Nephron progenitor cell (in vitro differentiated cells): ENCODE measurements at regions not wholly inside any gene's neighbourhood (a gene's known extent, or its start where the extent isn't known, plus 50 kb on each side); places are given as distances from the start of the nearest gene placed in this dataset.
"Not testable (repeated sequence)": the region's sequence is repeated elsewhere in the genome, so short reads cannot be mapped to it uniquely, and the experiment has no call there.

ENCODE experiments used
- DNase-seq: peaks from one replicate; pipeline ENCODE4 v3.0.0; 2021
- H3K27ac Mint-ChIP-seq: 2 replicates; pipeline ENCODE4 v1.8.0; 2021; ENCODE audit warnings: mild to moderate bottlenecking, moderate library complexity, mixed read lengths
- H3K27me3 Mint-ChIP-seq: 2 replicates; pipeline ENCODE4 v1.8.0; 2021; ENCODE audit warnings: mild to moderate bottlenecking, low read depth, mixed read lengths; ENCODE audit not compliant: poor library complexity
- H3K36me3 Mint-ChIP-seq: 2 replicates; pipeline ENCODE4 v1.8.0; 2021; ENCODE audit warnings: low read depth, mixed read lengths
- H3K4me1 Mint-ChIP-seq: 2 replicates; pipeline ENCODE4 v1.8.0; 2021; ENCODE audit warnings: mixed read lengths
- H3K4me3 Mint-ChIP-seq: 2 replicates; pipeline ENCODE4 v1.8.0; 2021; ENCODE audit warnings: mild to moderate bottlenecking, moderate library complexity, mixed read lengths
- H3K9me3 Mint-ChIP-seq: 2 replicates; pipeline ENCODE4 v1.8.0; 2021; ENCODE audit warnings: mild to moderate bottlenecking, moderate library complexity, mixed read lengths
- TF ChIP-seq, protein P1 (sequence below): fragments of 200-600 bp; sonication (generic); IDR thresholded peaks from 2 replicates; pipeline ENCODE4 v1.5.0; 2021; ENCODE audit warnings: antibody characterized with exemption

DNA sequence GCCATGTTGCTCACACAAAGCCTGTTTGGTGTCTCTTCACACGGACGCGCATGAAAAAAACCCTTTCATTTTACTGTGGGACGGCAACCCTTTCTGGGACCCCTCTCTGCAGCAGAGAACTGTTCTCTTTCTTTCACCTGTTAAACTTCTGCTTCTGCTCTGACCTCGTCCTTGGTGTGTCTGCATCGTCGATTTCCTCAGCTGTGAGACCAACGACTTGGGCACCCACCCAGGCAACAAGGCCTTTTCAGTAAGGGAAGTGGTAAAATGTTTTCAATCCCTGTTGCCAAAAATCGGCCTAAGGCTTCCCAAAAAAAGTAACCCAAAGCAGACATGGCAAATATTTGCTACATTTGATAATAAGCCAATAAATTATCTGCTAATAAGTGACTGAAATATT, 515.3 kb downstream of the IRS2 start:
- peaks cover 12% of the 10 kb centered on the region for H3K4me1 Mint-ChIP-seq
- TF ChIP-seq, protein P1, sequence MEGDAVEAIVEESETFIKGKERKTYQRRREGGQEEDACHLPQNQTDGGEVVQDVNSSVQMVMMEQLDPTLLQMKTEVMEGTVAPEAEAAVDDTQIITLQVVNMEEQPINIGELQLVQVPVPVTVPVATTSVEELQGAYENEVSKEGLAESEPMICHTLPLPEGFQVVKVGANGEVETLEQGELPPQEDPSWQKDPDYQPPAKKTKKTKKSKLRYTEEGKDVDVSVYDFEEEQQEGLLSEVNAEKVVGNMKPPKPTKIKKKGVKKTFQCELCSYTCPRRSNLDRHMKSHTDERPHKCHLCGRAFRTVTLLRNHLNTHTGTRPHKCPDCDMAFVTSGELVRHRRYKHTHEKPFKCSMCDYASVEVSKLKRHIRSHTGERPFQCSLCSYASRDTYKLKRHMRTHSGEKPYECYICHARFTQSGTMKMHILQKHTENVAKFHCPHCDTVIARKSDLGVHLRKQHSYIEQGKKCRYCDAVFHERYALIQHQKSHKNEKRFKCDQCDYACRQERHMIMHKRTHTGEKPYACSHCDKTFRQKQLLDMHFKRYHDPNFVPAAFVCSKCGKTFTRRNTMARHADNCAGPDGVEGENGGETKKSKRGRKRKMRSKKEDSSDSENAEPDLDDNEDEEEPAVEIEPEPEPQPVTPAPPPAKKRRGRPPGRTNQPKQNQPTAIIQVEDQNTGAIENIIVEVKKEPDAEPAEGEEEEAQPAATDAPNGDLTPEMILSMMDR = no peak
- peaks cover 3% of the 10 kb centered on the region for H3K9me3 Mint-ChIP-seq
- no peak overlapping the region for H3K27ac Mint-ChIP-seq
- no peaks in the 10 kb centered on the region for H3K36me3 Mint-ChIP-seq
- no peak overlapping the region for H3K4me3 Mint-ChIP-seq
- no peak for DNase-seq
- no peaks in the 10 kb centered on the region for H3K27me3 Mint-ChIP-seq

DNA sequence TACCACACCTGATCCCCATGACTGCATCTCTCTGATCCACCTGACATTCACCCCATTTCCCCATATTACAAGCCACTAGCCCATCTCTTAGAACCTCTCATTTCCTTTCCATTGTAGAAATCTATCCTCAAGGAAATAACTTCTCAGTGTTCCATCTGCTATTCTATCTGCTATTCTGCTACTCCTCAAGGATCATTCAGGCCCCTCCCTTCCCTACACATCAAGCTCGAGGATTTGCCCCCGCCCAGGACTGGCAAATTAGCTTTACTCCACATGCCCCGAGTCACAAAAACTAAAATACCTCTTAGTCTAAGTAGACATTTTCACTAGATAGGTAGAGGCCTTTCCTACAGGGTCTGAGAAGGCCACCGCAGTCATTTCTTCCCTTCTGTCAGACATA, 517.0 kb downstream of the IRS2 start:
- H3K27me3 Mint-ChIP-seq, H3K4me3 Mint-ChIP-seq, H3K36me3 Mint-ChIP-seq, H3K4me1 Mint-ChIP-seq, DNase-seq, H3K27ac Mint-ChIP-seq: not testable (repeated sequence)
- H3K9me3 Mint-ChIP-seq = peaks cover 11% of the 10 kb centered on the region

DNA sequence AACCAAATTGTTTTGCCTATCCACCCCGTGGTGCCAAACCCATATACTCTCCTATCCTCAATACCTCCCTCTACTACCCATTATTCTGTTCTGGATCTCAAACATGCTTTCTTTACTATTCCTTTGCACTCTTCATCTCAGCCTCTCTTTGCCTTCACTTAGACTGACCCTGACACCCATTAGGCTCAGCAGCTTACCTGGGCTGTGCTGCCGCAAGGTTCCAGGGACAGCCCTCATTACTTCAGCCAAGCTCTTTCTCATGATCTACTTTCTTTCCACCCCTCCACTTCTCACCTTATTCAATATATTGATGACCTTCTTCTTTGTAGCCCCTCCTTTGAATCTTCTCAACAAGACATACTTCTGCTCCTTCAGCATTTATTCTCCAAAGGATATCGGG, 517.9 kb downstream of the IRS2 start:
- not testable (repeated sequence) for H3K4me3 Mint-ChIP-seq, H3K27ac Mint-ChIP-seq

DNA sequence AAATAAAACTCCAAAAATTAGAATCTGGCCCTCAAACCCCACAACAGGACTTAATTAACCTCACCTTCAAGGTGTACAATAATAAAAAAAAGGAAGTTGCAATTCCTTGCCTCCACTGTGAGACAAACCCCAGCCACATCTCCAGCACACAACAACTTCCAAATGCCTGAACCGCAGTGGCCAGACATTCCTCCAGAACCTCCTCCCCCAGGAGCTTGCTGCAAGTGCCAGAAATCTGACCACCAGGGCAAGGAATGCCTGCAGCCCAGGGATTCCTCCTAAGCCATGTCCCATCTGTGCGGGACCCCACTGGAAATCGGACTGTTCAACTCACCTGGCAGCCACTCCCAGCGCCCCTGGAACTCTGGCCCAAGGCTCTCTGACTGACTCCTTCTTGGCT, 519.0 kb downstream of the IRS2 start:
- H3K4me1 Mint-ChIP-seq, H3K4me3 Mint-ChIP-seq, DNase-seq, H3K36me3 Mint-ChIP-seq, H3K27ac Mint-ChIP-seq, H3K27me3 Mint-ChIP-seq: not testable (repeated sequence)
- H3K9me3 Mint-ChIP-seq = peaks cover 11% of the 10 kb centered on the region

More for the DNA sequence above, 517.9 kb downstream of the IRS2 start:
- not testable (repeated sequence) for H3K27me3 Mint-ChIP-seq, DNase-seq, H3K36me3 Mint-ChIP-seq, H3K4me1 Mint-ChIP-seq
- H3K9me3 Mint-ChIP-seq = peaks cover 11% of the 10 kb centered on the region

DNA sequence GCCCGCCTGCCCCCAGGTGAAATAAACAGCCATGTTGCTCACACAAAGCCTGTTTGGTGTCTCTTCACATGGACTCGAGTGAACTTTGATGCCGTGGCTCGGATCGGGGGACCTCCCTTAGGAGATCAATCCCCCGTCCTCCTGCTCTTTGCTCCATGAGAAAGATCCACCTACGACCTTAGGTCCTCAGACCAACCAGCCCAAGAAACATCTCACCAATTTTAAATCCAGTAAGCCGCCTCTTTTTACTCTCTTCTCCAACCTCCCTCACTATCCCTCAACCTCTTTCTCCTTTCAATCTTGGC, 521.0 kb downstream of the IRS2 start:
- DNase-seq, H3K4me3 Mint-ChIP-seq, H3K27ac Mint-ChIP-seq, H3K36me3 Mint-ChIP-seq, H3K27me3 Mint-ChIP-seq, H3K4me1 Mint-ChIP-seq: not testable (repeated sequence)
- peaks cover 18% of the 10 kb centered on the region for H3K9me3 Mint-ChIP-seq

DNA sequence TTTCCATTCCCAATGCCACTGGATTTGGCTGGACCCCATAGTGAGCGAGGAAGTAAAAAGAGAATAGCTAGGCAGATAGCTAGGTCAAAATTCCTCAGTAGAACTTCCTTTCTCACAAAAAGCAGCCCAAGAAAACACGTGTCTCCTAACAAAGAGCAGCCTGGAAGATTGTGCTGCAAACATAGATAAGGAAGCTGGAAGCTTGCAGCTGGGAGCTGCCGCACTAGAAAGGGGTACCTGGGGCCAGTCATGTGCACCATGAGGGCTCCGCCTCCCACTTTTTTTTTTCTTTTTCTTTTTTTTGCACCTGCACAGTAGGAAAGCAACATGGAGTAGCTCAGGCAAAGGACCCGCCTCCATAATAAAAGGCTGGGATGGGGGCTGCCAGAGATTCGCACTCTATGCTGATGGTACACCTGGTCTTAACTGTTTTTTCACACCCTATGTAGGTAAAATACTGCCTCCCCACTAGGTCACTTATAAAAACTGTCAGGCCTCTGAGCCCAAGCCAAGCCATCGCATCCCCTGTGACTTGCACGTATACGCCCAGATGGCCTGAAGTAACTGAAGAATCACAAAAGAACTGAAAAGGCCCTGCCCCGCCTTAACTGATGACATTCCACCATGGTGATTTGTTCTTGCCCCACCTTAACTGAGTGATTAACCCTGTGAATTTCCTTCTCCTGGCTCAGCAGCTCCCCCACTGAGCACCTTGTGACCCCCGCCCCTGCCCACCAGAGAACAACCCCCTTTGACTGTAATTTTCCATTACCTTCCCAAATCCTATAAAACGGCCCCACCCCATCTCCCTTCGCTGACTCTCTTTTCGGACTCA, 521.6 kb downstream of the IRS2 start:
- H3K27ac Mint-ChIP-seq, H3K36me3 Mint-ChIP-seq, H3K4me1 Mint-ChIP-seq, H3K27me3 Mint-ChIP-seq, DNase-seq, H3K4me3 Mint-ChIP-seq: not testable (repeated sequence)
- H3K9me3 Mint-ChIP-seq = peaks cover 18% of the 10 kb centered on the region

DNA sequence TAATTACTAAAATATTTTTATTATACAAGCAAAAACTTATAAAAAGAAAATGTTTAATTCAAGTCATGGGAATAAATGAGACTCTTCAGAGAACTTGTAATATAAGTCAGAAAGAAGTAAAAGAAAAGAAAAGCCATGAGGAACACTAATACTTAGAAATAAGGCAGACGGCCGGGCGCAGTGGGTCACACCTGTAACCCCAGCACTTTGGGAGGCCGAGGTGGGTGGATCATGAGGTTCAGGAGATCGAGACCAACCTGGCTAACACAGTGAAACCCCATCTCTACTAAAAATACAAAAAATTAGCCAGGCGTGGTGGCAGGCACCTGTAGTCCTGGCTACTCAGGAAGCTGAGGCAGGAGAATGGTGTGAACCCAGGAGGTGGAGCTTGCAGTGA, 528.6 kb downstream of the IRS2 start:
- H3K9me3 Mint-ChIP-seq = peaks cover 16% of the 10 kb centered on the region
- not testable (repeated sequence) for H3K4me1 Mint-ChIP-seq, H3K4me3 Mint-ChIP-seq, H3K27ac Mint-ChIP-seq, H3K27me3 Mint-ChIP-seq, H3K36me3 Mint-ChIP-seq, DNase-seq
